Common myeloid progenitor, CD34-positive (primary cell): ENCODE measurements at regions not wholly inside any gene's neighbourhood (a gene's known extent, or its start where the extent isn't known, plus 50 kb on each side); places are given as distances from the start of the nearest gene placed in this dataset.

Source experiments
- CTCF ChIA-PET: fragments of 350-600 bp; sonication (Branson Sonifier 250); formaldehyde crosslinking; loops from one replicate; lab custom pipeline; 2021; ENCODE audit warnings: antibody characterized with exemption; lab: Charles Lee
- POLR2A ChIA-PET: fragments of 350-600 bp; sonication (Branson Sonifier 250); formaldehyde crosslinking; loops from one replicate; lab custom pipeline; 2021; ENCODE audit warnings: antibody characterized with exemption; lab: Charles Lee
- DNase-seq, 3 donors: peaks; one replicate each; pipeline versions ENCODE4 v3.0.0 to v3.0.0-alpha.2; 2013
- H3K27ac ChIP-seq, 2 experiments: 1 replicate in 1 of 2; 2 replicates in 1 of 2; pipeline ENCODE4 v1.7.0; 2013; ENCODE audit warnings: inconsistent platforms in 2 of 2, low read length in 2 of 2, mild to moderate bottlenecking in 2 of 2, low read depth in 1 of 2, moderate library complexity in 1 of 2; ENCODE audit not compliant: severe bottlenecking in 2 of 2, insufficient read depth in 1 of 2, poor library complexity in 1 of 2
- H3K27me3 ChIP-seq, 5 experiments: replicated peaks in 2 of 5; 1 replicate in 3 of 5; 2 replicates in 2 of 5; pipeline versions ENCODE4 v1.6.1 to v1.7.0; 2013; ENCODE audit warnings: low read length in 4 of 5, mild to moderate bottlenecking in 2 of 5, moderate library complexity in 2 of 5, inconsistent platforms in 1 of 5; ENCODE audit not compliant: insufficient read depth in 5 of 5, control insufficient read depth in 4 of 5
- H3K36me3 ChIP-seq, 4 experiments: 1 replicate in 2 of 4; 2 replicates in 2 of 4; pipeline versions ENCODE4 v1.6.1 to v1.7.0; 2013; ENCODE audit warnings: low read length in 3 of 4, control low read depth in 1 of 4, mild to moderate bottlenecking in 1 of 4; ENCODE audit not compliant: control insufficient read depth in 4 of 4, insufficient read depth in 4 of 4
- H3K4me1 ChIP-seq, 4 experiments: 1 replicate in 3 of 4; 2 replicates in 1 of 4; pipeline versions ENCODE4 v1.6.1 to v1.7.1; 2013; ENCODE audit warnings: low read length in 3 of 4, mild to moderate bottlenecking in 3 of 4, control low read depth in 1 of 4, inconsistent platforms in 1 of 4, moderate library complexity in 1 of 4; ENCODE audit not compliant: control insufficient read depth in 4 of 4, insufficient read depth in 4 of 4; ENCODE audit errors: control extremely low read depth in 1 of 4
- H3K4me3 ChIP-seq, 7 experiments: 1 replicate in 4 of 7; 2 replicates in 3 of 7; pipeline versions ENCODE4 v1.5.1 to v1.7.0; 2013; ENCODE audit warnings: mild to moderate bottlenecking in 7 of 7, low read length in 6 of 7, moderate library complexity in 6 of 7, inconsistent platforms in 2 of 7, low read depth in 2 of 7, control low read depth in 1 of 7; ENCODE audit not compliant: insufficient read depth in 4 of 7, control insufficient read depth in 1 of 7; ENCODE audit errors: extremely low read depth in 1 of 7
- H3K9me3 ChIP-seq, 5 experiments: 1 replicate in 4 of 5; 2 replicates in 1 of 5; pipeline versions ENCODE4 v1.6.1 to v1.7.1; 2013; ENCODE audit warnings: low read length in 4 of 5, mild to moderate bottlenecking in 2 of 5, inconsistent platforms in 1 of 5, low read depth in 1 of 5, moderate library complexity in 1 of 5; ENCODE audit not compliant: control insufficient read depth in 4 of 5, insufficient read depth in 2 of 5; ENCODE audit errors: control extremely low read depth in 1 of 5
- WGBS: methylation state at CpG from one replicate; pipeline ENCODE4 v1.1.5; 2013; ENCODE audit not compliant: insufficient coverage; 5-methylcytosine and 5-hydroxymethylcytosine counted together

DNA sequence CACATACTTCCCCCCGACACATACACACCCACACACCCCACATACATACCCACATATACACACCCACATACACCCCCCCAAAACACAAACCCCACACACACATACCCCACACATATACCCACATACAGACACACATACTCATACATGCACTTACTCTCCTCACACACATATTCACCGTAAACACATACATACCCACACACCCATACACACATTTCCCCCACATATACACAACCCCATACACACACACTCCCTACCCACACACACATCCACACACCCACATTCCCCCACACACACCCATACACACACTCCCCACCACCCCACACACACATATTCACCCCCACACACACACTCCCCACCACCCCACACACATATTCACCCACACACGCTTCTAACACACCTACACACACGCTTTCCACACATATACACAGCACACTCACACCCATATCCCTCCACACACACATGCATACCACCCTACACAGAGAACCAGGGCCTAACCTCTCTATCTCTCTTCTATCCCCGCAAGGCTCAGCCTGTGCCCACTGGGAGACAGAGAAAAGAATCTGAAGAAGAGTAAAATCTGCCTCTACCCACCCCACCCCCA lies 182.4 kb upstream of the ETAA1 start:
- Histone ChIP-seq H3K27me3 (no peaks in the 10 kb centered on the region), H3K27ac (no peak overlapping the region), H3K9me3 (no peaks in the 10 kb centered on the region), H3K4me3 (no peak overlapping the region), H3K36me3 (no peaks in the 10 kb centered on the region), H3K4me1 (peaks cover 0 to 3% (median 0%) of the 10 kb centered on the region in 4 experiments)
- CTCF ChIA-PET, result interaction anchor here (1.0 to 2.5 kb wide), 6 partner anchors 9 to 785 kb away, joined by 3 to 15 read pairs (median 6); no protein-coding TSS in a partner anchor
- no peak for DNase-seq
- 100% methylated on average over 3 of the region's 5 CpGs for WGBS
- POLR2A ChIA-PET, result no interaction called here

DNA sequence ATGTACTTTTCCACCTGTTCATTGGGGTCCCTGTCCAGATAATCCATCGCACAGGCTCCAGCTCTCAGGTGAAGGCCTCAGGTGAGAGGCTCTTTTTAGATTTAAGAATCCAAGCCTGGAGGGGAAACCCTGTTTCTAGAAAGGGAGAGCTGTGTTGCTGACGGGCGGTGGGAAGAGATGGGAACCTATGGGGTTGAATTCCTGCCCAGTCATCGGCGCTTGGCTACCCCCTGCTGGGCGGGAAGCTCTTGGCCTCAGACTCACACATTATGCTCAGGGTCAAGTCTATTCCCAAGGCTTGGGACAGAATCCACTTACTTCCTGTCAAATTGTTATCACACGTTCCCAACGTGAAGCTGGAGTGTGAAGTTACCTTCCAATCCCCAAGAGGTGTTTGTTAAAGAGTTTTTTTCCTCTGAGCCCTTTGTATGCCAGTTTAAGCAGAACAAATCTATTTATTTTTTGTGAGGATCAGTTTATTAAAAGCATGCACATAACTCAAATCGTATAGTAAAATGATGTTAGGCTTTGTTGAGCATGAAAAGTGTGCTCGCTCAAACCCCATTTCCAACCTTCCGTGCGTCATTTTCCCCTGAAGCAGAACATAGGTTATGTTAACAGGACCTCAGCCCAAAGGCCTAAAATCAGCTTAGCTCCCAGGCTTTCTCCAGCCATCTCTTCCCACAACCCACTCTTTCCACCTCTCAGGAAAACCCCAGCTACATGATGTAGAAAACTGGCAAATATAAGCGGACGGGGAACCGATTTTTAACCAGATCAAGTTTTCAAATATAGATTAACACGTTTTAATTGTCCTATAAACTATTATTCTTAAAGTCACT lies 181.7 kb upstream of the ETAA1 start:
- 44% methylated on average over 9 of the region's 16 CpGs for WGBS
- CTCF ChIA-PET, result interaction anchor here (1.0 to 2.5 kb wide), 10 partner anchors 10 to 791 kb away, joined by 3 to 15 read pairs (median 4); no protein-coding TSS in a partner anchor
- POLR2A ChIA-PET, result no interaction called here

DNA sequence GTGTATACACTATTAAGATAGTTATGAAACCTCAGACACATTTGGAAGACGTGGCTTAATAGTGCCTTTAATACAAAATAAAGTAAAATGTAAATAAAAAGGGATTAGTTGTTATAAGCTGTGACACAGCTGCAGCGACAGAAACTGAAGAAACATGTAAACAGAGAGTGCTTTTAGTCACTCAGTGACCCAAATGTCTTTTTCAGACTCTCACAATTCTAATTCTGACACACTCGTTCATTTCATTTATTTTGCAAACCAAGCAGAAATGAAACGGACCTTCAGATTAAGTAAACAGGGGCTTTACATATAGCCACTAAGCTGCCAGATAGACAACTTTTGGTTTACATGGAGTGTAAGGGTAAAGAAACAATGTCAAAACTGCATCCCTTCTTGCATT lies 181.0 kb upstream of the ETAA1 start:
- POLR2A ChIA-PET, result no interaction called here
- whole genome bisulfite sequencing, result no CpG with 5 or more reads among the region's 4 CpGs
- CTCF ChIA-PET, result interaction anchor here (0.6 to 2.5 kb wide), 11 partner anchors 9 to 791 kb away, joined by 3 to 15 read pairs (median 4); no protein-coding TSS in a partner anchor

More for the DNA sequence above, 181.7 kb upstream of the ETAA1 start:
- no peaks in the 10 kb centered on the region for H3K27me3 ChIP-seq
- no peak overlapping the region for H3K4me3 ChIP-seq
- H3K36me3 ChIP-seq, result no peaks in the 10 kb centered on the region
- H3K9me3 ChIP-seq, result no peaks in the 10 kb centered on the region
- peaks cover 0 to 3% (median 0%) of the 10 kb centered on the region in 4 experiments for H3K4me1 ChIP-seq
- DNase-seq, result peak; percentile 57 to 70 (median 68)
- no peak overlapping the region for H3K27ac ChIP-seq

DNA sequence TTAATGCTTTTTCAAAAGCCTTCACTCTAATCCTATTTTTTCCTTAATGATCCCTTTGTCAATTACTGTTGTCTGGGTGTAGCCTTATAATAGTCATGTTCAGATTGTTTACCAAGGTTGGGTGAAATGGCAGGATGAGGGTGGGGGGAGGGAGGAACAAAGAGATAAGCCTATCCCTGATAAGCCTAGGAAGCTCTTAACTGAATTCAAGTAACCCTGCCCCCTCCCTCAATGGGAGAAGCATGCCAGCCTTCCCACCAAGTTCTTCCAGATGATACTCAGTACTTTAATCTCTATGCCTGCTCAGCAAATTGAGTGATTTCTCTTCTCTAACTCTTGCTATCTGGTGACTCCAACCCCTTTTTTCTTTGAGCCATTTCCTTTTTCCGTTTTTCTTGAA lies 180.3 kb upstream of the ETAA1 start:
- peaks cover 0 to 3% (median 0%) of the 10 kb centered on the region in 4 experiments for H3K4me1 ChIP-seq
- H3K36me3 ChIP-seq, result no peaks in the 10 kb centered on the region
- no CpG with 5 or more reads among the region's 1 CpG for WGBS
- H3K27ac ChIP-seq, result no peak overlapping the region
- no peaks in the 10 kb centered on the region for H3K9me3 ChIP-seq
- no peaks in the 10 kb centered on the region for H3K27me3 ChIP-seq
- POLR2A ChIA-PET, result no interaction called here
- CTCF ChIA-PET, result interaction anchor here (0.6 to 2.5 kb wide), 5 partner anchors 11 to 787 kb away, joined by 3 to 15 read pairs (median 7); no protein-coding TSS in a partner anchor
- DNase-seq, result no peak
- H3K4me3 ChIP-seq, result no peak overlapping the region

More for the DNA sequence above, 181.0 kb upstream of the ETAA1 start:
- no peaks in the 10 kb centered on the region for H3K9me3 ChIP-seq
- H3K4me3 ChIP-seq, result no peak overlapping the region
- H3K27me3 ChIP-seq, result no peaks in the 10 kb centered on the region
- H3K27ac ChIP-seq, result no peak overlapping the region
- H3K36me3 ChIP-seq, result no peaks in the 10 kb centered on the region
- peaks cover 0 to 3% (median 0%) of the 10 kb centered on the region in 4 experiments for H3K4me1 ChIP-seq
- DNase-seq, result no peak

DNA sequence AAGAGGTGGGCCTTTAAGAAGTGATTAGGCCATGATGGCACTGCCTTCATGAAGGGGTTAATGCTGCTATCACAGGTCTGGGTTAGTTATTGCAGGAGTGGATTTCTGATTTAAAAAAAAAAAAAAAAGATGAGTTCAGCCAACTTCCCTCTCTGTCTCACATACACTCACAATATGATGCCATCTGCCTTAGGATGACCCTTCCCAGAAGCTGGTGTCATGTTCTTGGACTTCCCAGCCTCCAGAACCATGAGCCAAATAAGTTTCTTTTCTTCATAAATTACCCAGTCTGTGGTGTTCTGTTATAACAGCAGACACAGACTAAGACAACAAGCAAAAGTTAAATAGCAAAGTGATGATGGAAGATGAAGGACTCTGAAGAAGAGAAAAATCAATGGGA lies 179.7 kb upstream of the ETAA1 start:
- DNase-seq, result no peak
- peaks cover 0 to 3% (median 0%) of the 10 kb centered on the region in 4 experiments for H3K4me1 ChIP-seq
- no peak overlapping the region for H3K4me3 ChIP-seq
- POLR2A ChIA-PET, result no interaction called here
- CTCF ChIA-PET, result interaction anchor here (1.1 kb wide), 1 partner anchor 788 kb away, joined by 4 read pairs; no protein-coding TSS in a partner anchor
- no peaks in the 10 kb centered on the region for H3K27me3 ChIP-seq
- H3K27ac ChIP-seq, result no peak overlapping the region
- no peaks in the 10 kb centered on the region for H3K36me3 ChIP-seq
- H3K9me3 ChIP-seq, result no peaks in the 10 kb centered on the region

DNA sequence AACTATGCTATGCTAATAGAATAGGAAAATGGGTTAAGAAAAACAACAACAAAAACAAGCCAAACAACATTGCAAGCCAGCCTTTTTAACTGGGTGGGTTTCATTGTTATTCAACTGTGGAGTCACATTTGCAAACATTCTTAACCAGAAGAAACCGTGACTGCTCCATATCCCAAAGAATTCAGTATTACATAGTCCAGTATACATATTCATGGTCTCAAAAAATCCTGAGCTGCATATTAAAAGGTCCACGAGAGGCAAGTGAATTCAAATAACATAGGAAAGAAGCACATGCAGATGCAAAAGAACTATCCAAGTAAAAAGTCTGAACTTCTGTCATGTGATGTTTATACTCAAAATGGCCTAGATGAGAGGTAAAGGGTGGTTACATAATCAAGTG lies 179.1 kb upstream of the ETAA1 start:
- no peak for DNase-seq
- no peaks in the 10 kb centered on the region for H3K27me3 ChIP-seq
- H3K4me3 ChIP-seq, result no peak overlapping the region
- peaks cover 0 to 3% (median 0%) of the 10 kb centered on the region in 4 experiments for H3K4me1 ChIP-seq
- POLR2A ChIA-PET, result no interaction called here
- H3K36me3 ChIP-seq, result no peaks in the 10 kb centered on the region
- 100% methylated on average over 2 of the region's 2 CpGs for WGBS
- CTCF ChIA-PET, result interaction anchor here (1.1 kb wide), 1 partner anchor 789 kb away, joined by 4 read pairs; no protein-coding TSS in a partner anchor
- H3K9me3 ChIP-seq, result no peaks in the 10 kb centered on the region
- H3K27ac ChIP-seq, result no peak overlapping the region

DNA sequence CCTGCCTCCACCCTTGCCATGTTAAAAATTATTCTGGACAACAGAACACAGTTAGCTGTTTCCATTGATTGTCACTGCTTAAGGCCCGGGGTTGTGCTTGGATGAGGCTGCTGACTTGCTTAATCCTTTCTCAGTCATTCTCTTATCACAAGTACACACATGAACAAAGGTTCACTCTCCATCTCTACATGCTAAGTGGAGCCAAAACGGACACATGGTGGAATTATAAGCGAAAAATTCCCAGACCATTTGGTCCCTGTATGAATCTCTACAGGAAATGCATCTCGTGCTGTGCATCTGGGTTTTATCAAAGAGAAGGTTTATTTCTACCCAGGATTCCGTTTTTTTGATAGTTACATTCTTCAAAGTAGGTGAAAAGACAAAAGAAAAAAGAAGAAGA lies 177.5 kb upstream of the ETAA1 start:
- WGBS, result 100% methylated on average over 4 of the region's 5 CpGs
- H3K4me1 ChIP-seq, result peaks cover 0 to 3% (median 0%) of the 10 kb centered on the region in 4 experiments
- H3K36me3 ChIP-seq, result no peaks in the 10 kb centered on the region
- H3K27me3 ChIP-seq, result no peaks in the 10 kb centered on the region
- H3K9me3 ChIP-seq, result no peaks in the 10 kb centered on the region
- CTCF ChIA-PET, result no interaction called here
- POLR2A ChIA-PET, result no interaction called here
- H3K27ac ChIP-seq, result no peak overlapping the region
- DNase-seq, result no peak
- no peak overlapping the region for H3K4me3 ChIP-seq
